Thyroid gland (tissue), 4 donors: ENCODE measurements at regions not wholly inside any gene's neighbourhood (a gene's known extent, or its start where the extent isn't known, plus 50 kb on each side); places are given as distances from the start of the nearest gene placed in this dataset.

Experiments used
- DNase-seq, 2 donors: peaks; one replicate each; pipeline ENCODE4 v3.0.0-alpha.2; 2019
- H3K27ac ChIP-seq, 3 donors: fragments of 200-600 bp; sonication (generic); 1 replicate in 2 of 3; 2 replicates in 1 of 3; pipeline ENCODE4 v1.5.1; 2016 to 2019; ENCODE audit warnings: mild to moderate bottlenecking in 1 of 3, moderate library complexity in 1 of 3
- H3K27me3 ChIP-seq: fragments of 200-600 bp; sonication (generic); one replicate; pipeline ENCODE4 v1.5.1; 2019
- H3K36me3 ChIP-seq, 2 donors: fragments of 200-600 bp; sonication (generic); one replicate each; pipeline ENCODE4 v1.5.1; 2016 to 2019
- H3K4me1 ChIP-seq, 2 donors: fragments of 200-600 bp; sonication (generic); one replicate each; pipeline ENCODE4 v1.5.1; 2017 to 2019
- H3K4me3 ChIP-seq, 3 donors: fragments of 200-600 bp; sonication (generic); replicated peaks in 1 of 3; 1 replicate in 2 of 3; 2 replicates in 1 of 3; pipeline ENCODE4 v1.5.1; 2016; ENCODE audit warnings: mild to moderate bottlenecking in 1 of 3
- H3K9me3 ChIP-seq: fragments of 200-600 bp; sonication (generic); one replicate; pipeline ENCODE4 v1.5.1; 2017
- CTCF ChIP-seq, 6 experiments: fragments of 200-600 bp in 3 of 6; fragments of 450-650 bp in 3 of 6; sonication (generic) in 3 of 6; IDR thresholded peaks; one replicate each; pipeline ENCODE4 v1.5.1; 2016 to 2019; ENCODE audit warnings: antibody characterized with exemption in 6 of 6, mild to moderate bottlenecking in 2 of 6, inconsistent platforms in 1 of 6, moderate library complexity in 1 of 6
- POLR2A ChIP-seq, 2 donors: fragments of 450-650 bp; IDR thresholded peaks; one replicate each; pipeline ENCODE4 v1.6.1; 2017; ENCODE audit warnings: antibody characterized with exemption in 2 of 2, mild to moderate bottlenecking in 2 of 2, moderate library complexity in 1 of 2
- WGBS, 2 donors: methylation state at CpG; one replicate each; pipeline ENCODE4 v1.1.5; 2017; 5-methylcytosine and 5-hydroxymethylcytosine counted together
- intact Hi-C: fragments of 100-400 bp; cut with DNase I; formaldehyde crosslinking; loops from one replicate; pipeline ENCODE4 v1.15.1; 2023

GRCh38 chr4:11564021-11564420 lies 135.3 kb upstream of the HS3ST1 start:
- intact Hi-C loops = no loop called here
- Histone ChIP-seq H3K36me3 (no peaks in the 10 kb centered on the region), H3K27ac (no peak overlapping the region), H3K4me3 (no peak overlapping the region), H3K4me1 (no peaks in the 10 kb centered on the region), H3K9me3 (no peaks in the 10 kb centered on the region), H3K27me3 (no peaks in the 10 kb centered on the region)
- TF ChIP-seq POLR2A (IDR thresholded peaks at IDR 0.05) = no peak
- no peak for TF ChIP-seq CTCF (IDR thresholded peaks at IDR 0.05)
- WGBS, 2 donors = 46 to 48% methylated on average over 2 of the region's 2 CpGs
- DNase-seq = no peak

- H3K27me3 ChIP-seq = no peaks in the 10 kb centered on the region
- DNase-seq = no peak
- H3K27ac ChIP-seq = no peak overlapping the region
- H3K4me1 ChIP-seq = no peaks in the 10 kb centered on the region
- H3K36me3 ChIP-seq = no peaks in the 10 kb centered on the region
- no peak overlapping the region for H3K4me3 ChIP-seq
- no peaks in the 10 kb centered on the region for H3K9me3 ChIP-seq
- intact Hi-C loops = no loop called here
- TF ChIP-seq CTCF (IDR thresholded peaks at IDR 0.05) (no peak), POLR2A (IDR thresholded peaks at IDR 0.05) (no peak)
Measured at GRCh38 chr4:11549525-11549924, 120.8 kb upstream of the HS3ST1 start.

GRCh38 chr4:11548597-11549082 lies 119.9 kb upstream of the HS3ST1 start:
- TF ChIP-seq POLR2A (IDR thresholded peaks at IDR 0.05) = no peak
- TF ChIP-seq CTCF (IDR thresholded peaks at IDR 0.05) = no peak
- no peaks in the 10 kb centered on the region for H3K4me1 ChIP-seq
- no peaks in the 10 kb centered on the region for H3K36me3 ChIP-seq
- no peaks in the 10 kb centered on the region for H3K9me3 ChIP-seq
- 67 to 75% methylated on average over 1 of the region's 1 CpG for WGBS, 2 donors
- no peak for DNase-seq
- H3K4me3 ChIP-seq = no peak overlapping the region
- intact Hi-C loops = no loop called here
- H3K27ac ChIP-seq = no peak overlapping the region
- no peaks in the 10 kb centered on the region for H3K27me3 ChIP-seq

- no peaks in the 10 kb centered on the region for H3K4me1 ChIP-seq
- 97 to 100% methylated on average over 1 of the region's 1 CpG for whole genome bisulfite sequencing, 2 donors
- no peak overlapping the region for H3K4me3 ChIP-seq
- no peak for DNase-seq
- TF ChIP-seq CTCF (IDR thresholded peaks at IDR 0.05) (no peak), POLR2A (IDR thresholded peaks at IDR 0.05) (no peak)
- H3K36me3 ChIP-seq = no peaks in the 10 kb centered on the region
- no peak overlapping the region for H3K27ac ChIP-seq
- intact Hi-C loops = no loop called here
- no peaks in the 10 kb centered on the region for H3K9me3 ChIP-seq
- H3K27me3 ChIP-seq = no peaks in the 10 kb centered on the region
Measured at GRCh38 chr4:11546391-11547175, 117.9 kb upstream of the HS3ST1 start.

GRCh38 chr4:11545651-11546050 lies 117.0 kb upstream of the HS3ST1 start:
- intact Hi-C loops = no loop called here
- no peak for TF ChIP-seq POLR2A (IDR thresholded peaks at IDR 0.05)
- TF ChIP-seq CTCF (IDR thresholded peaks at IDR 0.05) = no peak
- 92 to 94% methylated on average over 3 of the region's 3 CpGs for WGBS, 2 donors

More at GRCh38 chr4:11545651-11546050, 117.0 kb upstream of the HS3ST1 start:
- Histone ChIP-seq H3K4me1 (no peaks in the 10 kb centered on the region), H3K27ac (no peak overlapping the region), H3K36me3 (no peaks in the 10 kb centered on the region), H3K9me3 (no peaks in the 10 kb centered on the region), H3K4me3 (no peak overlapping the region), H3K27me3 (no peaks in the 10 kb centered on the region)
- DNase-seq = no peak
